GM04503 (cell line): ENCODE measurements at regions not wholly inside any gene's neighbourhood (a gene's known extent, or its start where the extent isn't known, plus 50 kb on each side); places are given as distances from the start of the nearest gene placed in this dataset.
A peak's percentile ranks its signal among the peaks of the same experiment; 100 is the strongest.

Source experiments
- DNase-seq: peaks from one replicate; pipeline ENCODE4 v3.0.0-alpha.2; 2012; ENCODE audit warnings: low read depth

- DNase-seq: no peak
Observed at GRCh38 chr1:82578086-82578726, 777.5 kb downstream of the ADGRL2 start.

- no peak for DNase-seq
Observed at GRCh38 chr1:82567348-82567747, 766.6 kb downstream of the ADGRL2 start.

- DNase-seq: peak; percentile 42
Observed at GRCh38 chr1:82565546-82565945, 764.8 kb downstream of the ADGRL2 start.

- peak; percentile 49 for DNase-seq
Observed at GRCh38 chr1:82565146-82565545, 764.4 kb downstream of the ADGRL2 start.

GRCh38 chr1:82564333-82564732 is 763.6 kb downstream of the ADGRL2 start:
- no peak for DNase-seq

GRCh38 chr1:82562448-82562847 is 761.7 kb downstream of the ADGRL2 start:
- no peak for DNase-seq

GRCh38 chr1:82560566-82560965 is 759.8 kb downstream of the ADGRL2 start:
- DNase-seq: no peak

GRCh38 chr1:82555501-82555900 is 754.8 kb downstream of the ADGRL2 start:
- DNase-seq: no peak

GRCh38 chr1:82549841-82550240 is 749.1 kb downstream of the ADGRL2 start:
- DNase-seq: no peak

GRCh38 chr1:82542766-82543165 is 742.0 kb downstream of the ADGRL2 start:
- no peak for DNase-seq

- no peak for DNase-seq
Observed at GRCh38 chr1:82542141-82542540, 741.4 kb downstream of the ADGRL2 start.

GRCh38 chr1:82540006-82540405 is 739.3 kb downstream of the ADGRL2 start:
- DNase-seq: no peak

GRCh38 chr1:82538876-82539275 is 738.1 kb downstream of the ADGRL2 start:
- no peak for DNase-seq

GRCh38 chr1:82534996-82535395 is 734.3 kb downstream of the ADGRL2 start:
- DNase-seq: no peak

- no peak for DNase-seq
Observed at GRCh38 chr1:82525378-82525777, 724.6 kb downstream of the ADGRL2 start.

- no peak for DNase-seq
Observed at GRCh38 chr1:82520611-82521010, 719.9 kb downstream of the ADGRL2 start.

- no peak for DNase-seq
Observed at GRCh38 chr1:82517586-82517985, 716.9 kb downstream of the ADGRL2 start.

GRCh38 chr1:82515650-82516049 is 714.9 kb downstream of the ADGRL2 start:
- DNase-seq: no peak

- DNase-seq: no peak
Observed at GRCh38 chr1:82511441-82511840, 710.7 kb downstream of the ADGRL2 start.

- no peak for DNase-seq
Observed at GRCh38 chr1:82510431-82510830, 709.7 kb downstream of the ADGRL2 start.

- no peak for DNase-seq
Observed at GRCh38 chr1:82507011-82507410, 706.3 kb downstream of the ADGRL2 start.

GRCh38 chr1:82503822-82504221 is 703.1 kb downstream of the ADGRL2 start:
- DNase-seq: no peak

- no peak for DNase-seq
Observed at GRCh38 chr1:82499022-82499421, 698.3 kb downstream of the ADGRL2 start.

GRCh38 chr1:82494117-82494516 is 693.4 kb downstream of the ADGRL2 start:
- DNase-seq: no peak

GRCh38 chr1:82492159-82492558 is 691.4 kb downstream of the ADGRL2 start:
- DNase-seq: no peak
